SIG-M5 treated with dmso at 0.1 percent for 504 hours (cell line): ENCODE measurements at regions not wholly inside any gene's neighbourhood (a gene's known extent, or its start where the extent isn't known, plus 50 kb on each side); places are given as distances from the start of the nearest gene placed in this dataset.
"Not testable (repeated sequence)": the region's sequence is repeated elsewhere in the genome, so short reads cannot be mapped to it uniquely, and the experiment has no call there.

ENCODE experiments used
- DNase-seq: peaks from one replicate; lab custom pipeline; 2025; ENCODE audit not compliant: unreplicated experiment; lab: John Stamatoyannopoulos, UW

GRCh38 chr9:81037889-81038288, 651.5 kb downstream of the TLE1 start:
- DNase-seq = no peak

- no peak for DNase-seq
Measured at GRCh38 chr9:81035601-81036000, 653.7 kb downstream of the TLE1 start.

GRCh38 chr9:81035171-81035570, 654.2 kb downstream of the TLE1 start:
- no peak for DNase-seq

- no peak for DNase-seq
Measured at GRCh38 chr9:81032831-81033230, 656.5 kb downstream of the TLE1 start.

GRCh38 chr9:81032030-81032572, 657.2 kb downstream of the TLE1 start:
- no peak for DNase-seq

- no peak for DNase-seq
Measured at GRCh38 chr9:81031422-81032029, 657.8 kb downstream of the TLE1 start.

- no peak for DNase-seq
Measured at GRCh38 chr9:81030027-81030426, 659.3 kb downstream of the TLE1 start.

- no peak for DNase-seq
Measured at GRCh38 chr9:81028504-81028903, 660.8 kb downstream of the TLE1 start.

GRCh38 chr9:81022177-81022576, 667.2 kb downstream of the TLE1 start:
- DNase-seq = no peak

GRCh38 chr9:81014945-81015344, 674.4 kb downstream of the TLE1 start:
- not testable (repeated sequence) for DNase-seq

GRCh38 chr9:81013191-81013590, 676.2 kb downstream of the TLE1 start:
- not testable (repeated sequence) for DNase-seq

GRCh38 chr9:81002906-81003305, 686.4 kb downstream of the TLE1 start:
- no peak for DNase-seq

- DNase-seq = no peak
Measured at GRCh38 chr9:81002242-81002641, 687.1 kb downstream of the TLE1 start.

- no peak for DNase-seq
Measured at GRCh38 chr9:80995759-80996158, 693.6 kb downstream of the TLE1 start.

- DNase-seq = no peak
Measured at GRCh38 chr9:80994892-80995291, 694.5 kb downstream of the TLE1 start.

- not testable (repeated sequence) for DNase-seq
Measured at GRCh38 chr9:80985595-80985994, 703.8 kb downstream of the TLE1 start.

GRCh38 chr9:80976403-80976802, 712.9 kb downstream of the TLE1 start:
- DNase-seq = no peak

- not testable (repeated sequence) for DNase-seq
Measured at GRCh38 chr9:80970377-80970776, 719.0 kb downstream of the TLE1 start.

GRCh38 chr9:80968611-80969010, 720.7 kb downstream of the TLE1 start:
- no peak for DNase-seq

- no peak for DNase-seq
Measured at GRCh38 chr9:80964914-80965313, 724.4 kb downstream of the TLE1 start.

- DNase-seq = no peak
Measured at GRCh38 chr9:80964374-80964773, 725.0 kb downstream of the TLE1 start.

GRCh38 chr9:80957801-80958200, 731.5 kb downstream of the TLE1 start:
- no peak for DNase-seq

GRCh38 chr9:80954521-80954920, 734.8 kb downstream of the TLE1 start:
- DNase-seq = no peak
